ENCODE measurements at regions not wholly inside any gene's neighbourhood (a gene's known extent, or its start where the extent isn't known, plus 50 kb on each side); places are given as distances from the start of the nearest gene placed in this dataset.
A peak's percentile ranks its signal among the peaks of the same experiment; 100 is the strongest.

DNA sequence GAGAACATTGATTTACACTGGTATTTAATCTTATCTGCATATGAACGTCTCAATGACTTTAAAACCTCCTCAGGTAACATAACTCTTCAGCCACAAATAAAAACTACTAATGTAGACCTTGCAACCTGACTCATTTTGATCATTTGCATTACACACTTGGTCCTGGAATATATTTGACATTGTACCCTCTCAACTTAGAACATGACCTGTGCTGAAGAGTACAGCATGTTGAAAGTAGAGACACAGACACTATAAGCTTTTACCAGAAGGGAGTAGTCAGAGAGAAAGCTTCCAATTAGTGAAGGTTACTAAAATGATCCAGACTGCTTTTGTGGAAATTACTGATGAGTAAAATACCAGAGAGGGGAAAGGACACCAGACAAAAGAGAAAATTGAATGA, 390.6 kb upstream of the ANO3 start:
- FAIRE-seq (no peak), DNase-seq (no peak)
- 36 to 64% (median 46%) methylated on average over 1 of the region's 1 CpG for WGBS, 3 donors
- H3K27ac ChIP-seq (ENCODE audit: low read depth in 1 of 3, low read length in 2 of 3): no peak overlapping the region
- H3K4me1 ChIP-seq (ENCODE audit: control insufficient read depth in 3 of 3, insufficient read depth in 2 of 3, low read depth in 1 of 3, low read length in 2 of 3): no peaks in the 10 kb centered on the region
- H3K4me3 ChIP-seq (ENCODE audit: low read depth in 1 of 3, low read length in 3 of 3): no peak overlapping the region
- no peaks in the 10 kb centered on the region for H3K9me3 ChIP-seq (ENCODE audit: control insufficient read depth in 2 of 2, insufficient read depth in 1 of 2, low read depth in 1 of 2, low read length in 1 of 2)
- no peaks in the 10 kb centered on the region for H3K27me3 ChIP-seq (ENCODE audit: control insufficient read depth in 3 of 3, insufficient read depth in 3 of 3, low read length in 3 of 3)
- no peaks in the 10 kb centered on the region for H3K36me3 ChIP-seq (ENCODE audit: control insufficient read depth in 3 of 3, insufficient read depth in 2 of 3, low read depth in 1 of 3, low read length in 3 of 3)

DNA sequence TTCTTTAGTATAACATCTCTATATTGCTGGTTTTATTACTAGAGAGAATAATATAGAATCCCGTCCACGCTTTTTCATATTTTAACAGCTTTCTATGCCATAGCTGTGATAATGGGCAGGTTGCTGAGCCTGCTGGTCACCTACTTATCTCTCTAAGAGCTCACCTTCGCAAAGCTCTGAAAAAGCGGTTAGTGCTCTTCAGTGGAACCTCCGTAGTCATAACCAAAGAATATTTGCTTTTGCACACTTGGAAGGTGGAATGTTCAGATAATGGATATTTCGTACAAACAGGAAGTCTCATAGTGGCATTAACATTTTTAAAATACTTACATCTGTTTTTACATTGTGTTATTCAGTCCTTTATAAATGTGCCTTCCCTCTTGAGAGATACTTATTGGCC, 388.9 kb upstream of the ANO3 start:
- H3K9me3 ChIP-seq (ENCODE audit: control insufficient read depth in 2 of 2, insufficient read depth in 1 of 2, low read depth in 1 of 2, low read length in 1 of 2): no peaks in the 10 kb centered on the region
- FAIRE-seq: no peak
- no peak for DNase-seq
- H3K27me3 ChIP-seq (ENCODE audit: control insufficient read depth in 3 of 3, insufficient read depth in 3 of 3, low read length in 3 of 3): no peaks in the 10 kb centered on the region
- no peak overlapping the region for H3K27ac ChIP-seq (ENCODE audit: low read depth in 1 of 3, low read length in 2 of 3)
- no peaks in the 10 kb centered on the region for H3K4me1 ChIP-seq (ENCODE audit: control insufficient read depth in 3 of 3, insufficient read depth in 2 of 3, low read depth in 1 of 3, low read length in 2 of 3)
- H3K4me3 ChIP-seq (ENCODE audit: low read depth in 1 of 3, low read length in 3 of 3): no peak overlapping the region
- 91 to 93% (median 92%) methylated on average over 6 of the region's 6 CpGs for WGBS, 3 donors
- no peaks in the 10 kb centered on the region for H3K36me3 ChIP-seq (ENCODE audit: control insufficient read depth in 3 of 3, insufficient read depth in 2 of 3, low read depth in 1 of 3, low read length in 3 of 3)

DNA sequence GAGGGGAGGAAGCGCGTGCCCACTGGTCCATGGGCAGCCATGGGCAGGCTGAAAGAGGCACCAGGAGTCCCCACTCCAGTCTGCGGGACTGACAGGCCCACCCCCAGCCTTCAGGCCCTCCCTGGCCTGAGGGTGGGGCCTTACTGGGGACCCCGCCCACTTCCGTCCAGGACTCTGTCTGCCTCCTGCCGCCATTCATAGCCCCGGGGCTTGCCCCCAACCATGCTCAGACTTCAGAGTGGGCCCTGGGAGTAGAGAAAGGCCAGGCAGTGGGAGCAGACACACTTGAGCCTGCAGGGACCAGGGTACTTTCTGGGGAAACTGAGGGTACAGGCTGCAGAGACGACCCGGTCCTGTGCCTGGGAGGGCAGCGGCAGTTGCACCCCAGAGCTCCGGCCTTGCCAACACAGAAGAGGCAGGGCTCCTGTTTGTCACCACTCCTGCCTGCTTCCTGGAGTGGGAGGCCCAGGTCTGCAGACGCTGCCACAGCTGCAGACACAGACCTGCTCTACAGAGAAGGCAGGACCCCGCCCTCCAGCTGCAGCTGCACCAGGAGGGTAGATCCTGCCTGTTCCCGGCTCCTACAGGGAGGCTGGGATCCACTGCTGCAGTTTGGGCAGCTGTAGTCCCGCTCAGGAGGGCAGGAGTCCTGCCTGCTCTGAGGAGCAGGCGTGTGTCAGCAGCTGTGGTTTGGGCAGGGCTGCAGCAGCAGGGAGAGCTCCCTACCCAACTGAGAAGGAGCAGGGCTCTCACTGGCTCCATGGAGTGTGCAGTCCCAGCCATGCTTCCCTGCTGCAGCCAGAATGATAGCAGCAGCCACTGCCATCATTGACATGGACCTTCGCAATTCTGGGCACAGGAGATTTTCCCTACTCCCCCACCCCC, 387.9 kb upstream of the ANO3 start:
- 45 to 76% (median 49%) methylated on average over 16 to 17 of the region's 17 CpGs for WGBS, 3 donors

DNA sequence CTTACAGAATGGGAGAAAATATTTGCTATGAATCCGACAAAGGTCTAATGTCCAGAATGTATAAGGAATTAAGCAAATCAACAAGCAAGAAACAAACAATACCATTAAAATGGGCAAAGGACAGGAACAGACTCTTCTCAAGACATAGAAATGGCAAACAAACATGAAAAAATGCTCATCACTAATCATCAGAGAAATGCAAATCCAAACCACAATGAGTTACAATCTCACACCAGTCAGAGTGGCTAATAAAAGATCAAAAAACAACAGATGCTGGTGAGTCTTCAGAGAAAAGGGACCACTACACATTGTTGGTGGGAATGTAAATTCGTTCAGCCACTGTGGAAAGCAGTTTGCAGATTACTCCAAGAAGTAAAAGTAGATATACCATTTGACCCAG, 382.0 kb upstream of the ANO3 start:
- WGBS, 3 donors: 59 to 75% (median 74%) methylated on average over 2 of the region's 2 CpGs
- no peak overlapping the region for H3K4me3 ChIP-seq (ENCODE audit: low read depth in 1 of 3, low read length in 3 of 3)
- H3K27ac ChIP-seq (ENCODE audit: low read depth in 1 of 3, low read length in 2 of 3): no peak overlapping the region
- H3K36me3 ChIP-seq (ENCODE audit: control insufficient read depth in 3 of 3, insufficient read depth in 2 of 3, low read depth in 1 of 3, low read length in 3 of 3): no peaks in the 10 kb centered on the region
- no peak for DNase-seq
- H3K4me1 ChIP-seq (ENCODE audit: control insufficient read depth in 3 of 3, insufficient read depth in 2 of 3, low read depth in 1 of 3, low read length in 2 of 3): no peaks in the 10 kb centered on the region
- no peaks in the 10 kb centered on the region for H3K9me3 ChIP-seq (ENCODE audit: control insufficient read depth in 2 of 2, insufficient read depth in 1 of 2, low read depth in 1 of 2, low read length in 1 of 2)
- FAIRE-seq: no peak
- H3K27me3 ChIP-seq (ENCODE audit: control insufficient read depth in 3 of 3, insufficient read depth in 3 of 3, low read length in 3 of 3): no peaks in the 10 kb centered on the region

More for the DNA sequence above, 387.9 kb upstream of the ANO3 start:
- Histone ChIP-seq H3K27ac (ENCODE audit: low read depth in 1 of 3, low read length in 2 of 3) (no peak overlapping the region), H3K36me3 (ENCODE audit: control insufficient read depth in 3 of 3, insufficient read depth in 2 of 3, low read depth in 1 of 3, low read length in 3 of 3) (no peaks in the 10 kb centered on the region), H3K27me3 (ENCODE audit: control insufficient read depth in 3 of 3, insufficient read depth in 3 of 3, low read length in 3 of 3) (no peaks in the 10 kb centered on the region), H3K4me3 (ENCODE audit: low read depth in 1 of 3, low read length in 3 of 3) (no peak overlapping the region), H3K9me3 (ENCODE audit: control insufficient read depth in 2 of 2, insufficient read depth in 1 of 2, low read depth in 1 of 2, low read length in 1 of 2) (no peaks in the 10 kb centered on the region), H3K4me1 (ENCODE audit: control insufficient read depth in 3 of 3, insufficient read depth in 2 of 3, low read depth in 1 of 3, low read length in 2 of 3) (no peaks in the 10 kb centered on the region)
- FAIRE-seq (no peak), DNase-seq (peak in 1 of 2 donors; percentile 26)

DNA sequence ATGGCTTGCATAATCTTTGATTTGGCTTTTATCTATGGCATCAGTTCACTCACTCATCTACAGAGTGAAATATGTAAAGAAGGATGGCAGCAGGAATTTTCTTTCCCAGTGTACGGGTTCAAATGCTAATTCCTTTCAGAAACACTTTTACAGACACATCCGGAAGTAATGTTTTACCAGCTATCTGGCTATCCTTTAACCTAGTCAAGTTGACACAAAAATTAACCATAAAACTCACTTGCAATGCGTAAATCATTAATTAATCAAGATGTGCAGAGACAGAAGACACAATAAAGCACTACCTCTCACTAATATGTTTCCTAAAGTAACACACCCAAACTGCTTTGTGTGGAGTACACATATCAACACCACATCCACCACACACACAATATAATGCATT, 378.9 kb upstream of the ANO3 start:
- 20 to 58% (median 32%) methylated on average over 3 of the region's 3 CpGs for WGBS, 3 donors
- H3K36me3 ChIP-seq (ENCODE audit: control insufficient read depth in 3 of 3, insufficient read depth in 2 of 3, low read depth in 1 of 3, low read length in 3 of 3): no peaks in the 10 kb centered on the region
- no peaks in the 10 kb centered on the region for H3K4me1 ChIP-seq (ENCODE audit: control insufficient read depth in 3 of 3, insufficient read depth in 2 of 3, low read depth in 1 of 3, low read length in 2 of 3)
- H3K9me3 ChIP-seq (ENCODE audit: control insufficient read depth in 2 of 2, insufficient read depth in 1 of 2, low read depth in 1 of 2, low read length in 1 of 2): no peaks in the 10 kb centered on the region
- FAIRE-seq: no peak
- DNase-seq: peak in 1 of 2 donors; percentile 12
- H3K4me3 ChIP-seq (ENCODE audit: low read depth in 1 of 3, low read length in 3 of 3): no peak overlapping the region
- H3K27me3 ChIP-seq (ENCODE audit: control insufficient read depth in 3 of 3, insufficient read depth in 3 of 3, low read length in 3 of 3): no peaks in the 10 kb centered on the region
- no peak overlapping the region for H3K27ac ChIP-seq (ENCODE audit: low read depth in 1 of 3, low read length in 2 of 3)

DNA sequence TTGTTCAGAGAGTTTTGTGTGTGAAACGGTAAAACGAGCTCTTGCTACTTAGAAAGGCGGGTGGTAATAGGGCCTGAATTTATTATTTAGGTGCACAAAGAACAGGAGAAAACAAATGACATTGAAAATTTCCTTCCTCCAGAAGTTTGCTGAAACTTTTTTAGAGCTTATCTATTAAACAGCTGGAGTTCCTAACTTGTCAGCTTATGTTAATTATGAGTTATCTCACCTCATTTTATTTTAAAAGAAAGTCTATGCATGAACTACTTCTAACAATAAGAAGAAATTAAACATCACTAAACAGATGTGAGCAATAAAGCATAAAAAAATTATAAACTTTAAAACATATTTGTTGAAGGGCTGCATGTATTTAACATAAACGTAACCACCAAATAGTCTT, 373.9 kb upstream of the ANO3 start:
- DNase-seq (no peak), FAIRE-seq (no peak)
- no peak overlapping the region for H3K27ac ChIP-seq (ENCODE audit: low read depth in 1 of 3, low read length in 2 of 3)
- no peaks in the 10 kb centered on the region for H3K27me3 ChIP-seq (ENCODE audit: control insufficient read depth in 3 of 3, insufficient read depth in 3 of 3, low read length in 3 of 3)
- H3K9me3 ChIP-seq (ENCODE audit: control insufficient read depth in 2 of 2, insufficient read depth in 1 of 2, low read depth in 1 of 2, low read length in 1 of 2): no peaks in the 10 kb centered on the region
- no peaks in the 10 kb centered on the region for H3K36me3 ChIP-seq (ENCODE audit: control insufficient read depth in 3 of 3, insufficient read depth in 2 of 3, low read depth in 1 of 3, low read length in 3 of 3)
- H3K4me1 ChIP-seq (ENCODE audit: control insufficient read depth in 3 of 3, insufficient read depth in 2 of 3, low read depth in 1 of 3, low read length in 2 of 3): no peaks in the 10 kb centered on the region
- no peak overlapping the region for H3K4me3 ChIP-seq (ENCODE audit: low read depth in 1 of 3, low read length in 3 of 3)
- 72 to 74% (median 73%) methylated on average over 4 of the region's 4 CpGs for whole genome bisulfite sequencing, 3 donors

DNA sequence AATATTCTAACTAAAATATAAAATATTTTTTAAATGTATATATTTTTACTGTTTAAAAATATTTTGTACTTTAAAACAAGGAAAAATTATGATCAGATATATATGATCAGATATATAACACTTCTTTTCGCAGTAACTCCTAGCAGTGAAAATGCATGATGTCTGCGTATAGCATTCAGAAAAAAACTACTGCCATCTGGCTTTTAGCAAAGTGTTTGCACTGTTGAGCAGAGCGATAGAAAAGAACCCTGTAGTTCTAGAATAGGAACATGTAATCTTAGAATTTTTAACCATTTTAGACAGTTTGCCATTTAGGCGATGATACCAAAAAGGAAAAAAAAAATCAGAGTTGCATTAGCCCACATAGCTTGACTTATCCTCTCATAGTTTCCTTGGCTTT, 370.4 kb upstream of the ANO3 start:
- DNase-seq (peak in 1 of 2 donors; percentile 13), FAIRE-seq (no peak)
- H3K4me3 ChIP-seq (ENCODE audit: low read depth in 1 of 3, low read length in 3 of 3): no peak overlapping the region
- no peaks in the 10 kb centered on the region for H3K4me1 ChIP-seq (ENCODE audit: control insufficient read depth in 3 of 3, insufficient read depth in 2 of 3, low read depth in 1 of 3, low read length in 2 of 3)
- no peaks in the 10 kb centered on the region for H3K9me3 ChIP-seq (ENCODE audit: control insufficient read depth in 2 of 2, insufficient read depth in 1 of 2, low read depth in 1 of 2, low read length in 1 of 2)
- WGBS, 3 donors: 29 to 59% (median 42%) methylated on average over 4 of the region's 4 CpGs
- H3K27ac ChIP-seq (ENCODE audit: low read depth in 1 of 3, low read length in 2 of 3): no peak overlapping the region
- no peaks in the 10 kb centered on the region for H3K36me3 ChIP-seq (ENCODE audit: control insufficient read depth in 3 of 3, insufficient read depth in 2 of 3, low read depth in 1 of 3, low read length in 3 of 3)
- H3K27me3 ChIP-seq (ENCODE audit: control insufficient read depth in 3 of 3, insufficient read depth in 3 of 3, low read length in 3 of 3): no peaks in the 10 kb centered on the region

DNA sequence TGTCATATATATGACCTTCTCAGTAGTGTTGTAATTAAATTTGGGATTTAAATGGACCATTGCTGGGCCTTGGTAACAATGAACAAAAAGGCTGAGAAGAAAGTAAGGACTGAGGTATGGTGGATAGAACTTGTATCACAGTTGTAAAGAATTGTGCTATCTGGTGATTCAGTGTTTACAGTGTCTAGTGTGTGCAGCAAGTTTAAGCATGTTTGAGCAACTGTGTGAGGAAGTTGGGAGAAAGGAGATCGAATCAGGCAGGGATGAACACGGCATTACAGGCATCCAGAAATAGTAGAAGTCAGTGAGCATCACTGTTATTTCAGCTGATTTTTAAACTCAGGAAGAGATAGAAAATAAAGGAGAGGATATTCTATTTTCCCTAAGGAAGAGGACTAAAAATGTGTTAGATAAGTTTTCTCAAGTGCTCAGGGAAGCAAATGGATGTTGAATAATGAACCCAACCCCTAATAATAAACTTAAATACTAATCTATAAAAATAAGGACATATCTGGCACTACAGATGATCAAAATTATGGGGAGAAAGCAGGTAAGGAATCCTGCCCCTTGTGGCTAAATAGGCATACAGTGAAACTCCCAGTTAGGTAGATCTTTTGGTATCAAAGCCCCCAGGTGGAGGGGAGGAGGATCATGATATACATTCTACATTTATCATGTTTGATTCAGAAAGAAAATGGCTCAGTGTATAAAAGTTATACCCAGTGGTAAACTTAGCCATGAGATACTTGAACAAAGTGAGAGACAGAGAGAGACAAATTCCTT, 361.0 kb upstream of the ANO3 start:
- DNase-seq (no peak), FAIRE-seq (no peak)
- H3K4me1 ChIP-seq (ENCODE audit: control insufficient read depth in 3 of 3, insufficient read depth in 2 of 3, low read depth in 1 of 3, low read length in 2 of 3): no peaks in the 10 kb centered on the region
- no peak overlapping the region for H3K27ac ChIP-seq (ENCODE audit: low read depth in 1 of 3, low read length in 2 of 3)
- no peaks in the 10 kb centered on the region for H3K9me3 ChIP-seq (ENCODE audit: control insufficient read depth in 2 of 2, insufficient read depth in 1 of 2, low read depth in 1 of 2, low read length in 1 of 2)
- H3K4me3 ChIP-seq (ENCODE audit: low read depth in 1 of 3, low read length in 3 of 3): no peak overlapping the region
- 66 to 75% (median 72%) methylated on average over 2 of the region's 2 CpGs for WGBS, 3 donors
- H3K27me3 ChIP-seq (ENCODE audit: control insufficient read depth in 3 of 3, insufficient read depth in 3 of 3, low read length in 3 of 3): no peaks in the 10 kb centered on the region
- H3K36me3 ChIP-seq (ENCODE audit: control insufficient read depth in 3 of 3, insufficient read depth in 2 of 3, low read depth in 1 of 3, low read length in 3 of 3): no peaks in the 10 kb centered on the region
